Suppressor macrophage (primary cell): ENCODE measurements at regions not wholly inside any gene's neighbourhood (a gene's known extent, or its start where the extent isn't known, plus 50 kb on each side); places are given as distances from the start of the nearest gene placed in this dataset.

Experiments used
- DNase-seq, 4 experiments: peaks; one replicate each; pipeline ENCODE4 v3.0.0-alpha.2; 2020 to 2022

DNA sequence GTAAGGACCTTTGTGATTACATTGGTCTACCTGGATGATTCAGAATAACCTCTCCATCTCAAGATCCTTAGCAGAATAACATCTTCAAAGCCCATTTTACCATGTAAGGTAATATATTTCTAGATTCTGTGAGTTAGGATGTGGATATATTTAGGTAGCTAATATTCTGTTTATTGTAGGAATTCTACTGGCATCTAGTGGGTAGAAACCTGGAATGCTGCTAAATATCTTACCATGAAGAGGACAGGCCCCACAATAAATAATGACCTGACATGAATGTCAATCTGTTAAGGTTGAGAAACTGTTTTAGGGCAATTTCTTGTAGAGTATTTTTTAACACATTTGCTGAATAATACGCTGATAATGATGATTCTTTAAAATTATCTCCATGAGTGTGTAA, 426.8 kb downstream of the MAN2A1 start:
- no peak for DNase-seq

DNA sequence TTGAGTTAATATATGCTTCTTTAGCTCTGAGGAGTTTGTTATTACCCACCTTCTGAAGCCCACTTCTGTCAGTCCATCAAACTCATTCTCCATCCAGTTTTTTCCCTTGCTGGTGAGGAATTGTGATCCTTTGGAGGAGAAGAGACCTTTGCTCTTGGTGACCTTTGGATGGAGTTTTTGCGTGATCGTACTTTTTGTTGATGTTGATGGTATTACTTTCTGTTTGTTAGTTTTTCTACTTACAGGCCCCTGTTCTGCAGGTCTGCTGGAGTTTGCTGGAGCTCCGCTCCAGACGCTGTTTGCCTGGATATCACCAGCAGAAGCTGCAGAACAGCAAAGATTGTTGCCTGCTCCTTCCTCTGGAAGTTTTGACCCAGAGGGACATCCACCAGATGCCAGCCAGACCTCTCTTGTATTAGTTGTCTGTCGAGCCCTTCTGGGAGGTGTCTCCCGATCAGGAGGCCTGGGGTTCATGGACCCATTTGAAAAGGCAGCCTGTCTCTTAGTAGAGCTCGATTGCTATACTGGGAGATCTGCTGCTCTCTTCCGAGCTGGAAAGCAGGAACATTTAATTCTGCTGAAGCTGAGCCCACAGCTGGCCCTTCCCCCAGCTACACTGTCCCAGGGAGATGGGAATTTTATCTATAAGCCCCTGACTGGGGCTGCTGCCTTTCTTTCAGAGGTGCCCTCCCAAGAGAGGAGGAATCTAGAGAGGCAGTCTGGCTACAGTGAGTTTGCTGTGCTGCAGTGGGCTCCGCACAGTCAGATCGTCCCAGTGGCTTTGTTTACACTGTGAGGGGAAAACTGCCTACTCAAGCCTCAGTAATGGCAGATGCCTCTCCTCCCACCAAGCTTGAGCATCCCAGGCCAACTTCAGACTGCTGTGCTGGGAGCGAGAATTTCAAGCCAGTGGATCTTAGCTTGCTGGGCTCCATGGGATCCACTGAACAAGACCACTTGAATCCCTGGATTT, 445.5 kb downstream of the MAN2A1 start:
- no peak for DNase-seq

DNA sequence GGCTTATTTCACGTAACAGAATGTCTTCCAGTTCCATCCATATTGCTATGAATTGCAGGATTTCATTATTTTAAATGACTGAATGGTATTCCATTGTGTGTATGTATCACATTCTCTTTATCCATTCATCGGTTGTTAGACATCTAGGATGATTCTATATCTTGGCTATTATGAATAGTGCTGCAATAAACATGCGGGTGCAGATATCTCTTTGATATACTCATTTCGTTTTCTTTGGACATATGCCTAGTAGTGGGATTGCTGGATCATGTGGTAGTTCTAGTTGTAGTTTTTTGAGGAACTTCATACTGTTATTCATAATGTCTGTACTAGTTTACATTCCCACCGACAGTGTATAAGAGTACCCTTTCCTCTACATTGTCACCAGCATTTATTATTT, 460.5 kb downstream of the MAN2A1 start:
- no peak for DNase-seq

DNA sequence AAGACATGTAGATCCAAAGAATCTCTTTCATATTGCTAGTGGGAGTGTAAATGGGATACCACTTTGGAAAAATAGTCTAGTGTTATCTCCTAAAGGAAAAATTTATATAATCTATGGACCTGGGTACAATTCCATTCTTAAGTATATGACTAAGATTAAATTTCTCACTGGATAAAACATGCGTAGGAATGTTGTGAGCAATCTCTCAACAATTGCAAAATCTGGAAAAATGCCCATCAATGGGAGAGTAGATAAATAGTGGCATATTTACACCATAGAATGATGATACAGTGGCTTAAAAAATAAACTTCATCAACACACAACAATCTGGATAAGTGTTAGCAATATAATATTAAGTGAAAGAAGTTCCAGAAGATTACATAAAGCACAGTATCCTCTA, 469.5 kb downstream of the MAN2A1 start:
- DNase-seq: no peak

DNA sequence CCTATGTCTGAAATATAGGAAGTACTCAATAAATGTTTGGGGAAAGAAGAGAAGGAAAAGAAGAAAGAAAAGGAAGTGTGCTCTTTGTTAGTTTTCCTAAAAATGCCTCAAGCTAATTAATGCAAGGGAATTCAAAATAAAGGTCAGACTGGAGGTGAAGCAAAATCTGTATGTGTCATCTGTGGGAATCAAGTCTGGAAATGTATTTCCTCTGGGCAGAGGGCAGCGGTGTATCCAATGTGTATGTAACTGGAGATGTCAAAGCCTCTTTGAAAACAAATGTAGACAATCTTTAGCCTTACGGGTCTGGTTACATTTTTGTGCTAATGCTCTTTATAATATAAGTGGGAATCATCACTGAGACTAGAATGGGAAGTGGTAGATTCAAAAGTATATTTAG, 471.4 kb downstream of the MAN2A1 start:
- no peak for DNase-seq

DNA sequence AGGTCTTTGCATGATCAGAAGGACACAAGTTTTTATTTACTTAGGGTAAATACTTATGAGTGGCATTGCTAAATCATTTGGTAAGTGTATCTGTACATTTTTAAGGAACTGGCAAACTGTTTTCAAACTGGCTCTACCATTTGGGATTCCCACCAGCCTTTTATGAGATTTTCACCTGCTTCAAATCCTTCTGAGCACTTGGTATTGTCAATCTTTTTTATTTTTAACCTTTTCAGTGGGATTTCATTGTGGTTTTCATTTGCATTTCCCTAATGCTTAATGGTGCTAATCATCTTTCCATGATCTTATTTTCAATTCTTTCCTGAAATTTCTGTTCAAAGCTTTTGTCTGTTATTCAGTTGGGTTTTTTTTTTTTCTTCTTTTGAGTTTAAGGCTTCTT, 475.6 kb downstream of the MAN2A1 start:
- no peak for DNase-seq

DNA sequence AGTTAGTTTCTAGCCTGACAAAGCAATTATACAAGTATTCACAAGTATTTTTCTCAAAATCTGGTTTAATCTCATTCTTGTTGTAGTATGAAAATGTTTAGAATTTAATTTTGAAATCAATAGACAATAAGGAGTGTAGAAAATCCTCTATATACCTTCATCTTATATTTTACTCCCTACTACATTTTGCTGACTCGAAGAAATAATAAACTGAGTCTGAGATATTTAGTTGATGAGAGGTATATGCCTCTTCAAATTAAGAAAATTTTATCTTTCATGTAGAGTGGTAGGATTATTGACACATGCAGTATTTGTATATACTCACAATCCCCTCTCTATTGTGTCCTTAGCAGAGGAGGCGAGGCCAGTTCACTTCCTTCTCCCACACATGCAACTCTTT, 477.7 kb downstream of the MAN2A1 start:
- DNase-seq: no peak

DNA sequence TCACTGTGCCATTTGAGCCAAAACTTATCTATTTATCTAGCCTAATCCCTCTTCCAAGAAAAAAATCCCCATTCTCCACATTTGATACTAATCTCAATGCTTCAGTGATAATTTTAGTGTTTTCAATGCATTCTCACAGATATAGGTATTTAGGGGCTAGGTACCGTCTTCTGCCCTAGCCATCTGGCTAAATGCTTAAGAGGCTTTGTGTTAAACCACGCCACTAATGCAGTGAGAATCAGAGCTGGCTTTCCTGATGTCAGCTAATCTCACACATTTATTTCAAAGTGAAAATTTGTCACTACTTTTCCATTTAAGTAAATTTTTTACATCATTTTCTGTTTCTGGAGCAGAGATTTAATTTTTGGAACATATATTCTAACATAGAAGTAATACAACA, 479.7 kb downstream of the MAN2A1 start:
- DNase-seq: no peak

DNA sequence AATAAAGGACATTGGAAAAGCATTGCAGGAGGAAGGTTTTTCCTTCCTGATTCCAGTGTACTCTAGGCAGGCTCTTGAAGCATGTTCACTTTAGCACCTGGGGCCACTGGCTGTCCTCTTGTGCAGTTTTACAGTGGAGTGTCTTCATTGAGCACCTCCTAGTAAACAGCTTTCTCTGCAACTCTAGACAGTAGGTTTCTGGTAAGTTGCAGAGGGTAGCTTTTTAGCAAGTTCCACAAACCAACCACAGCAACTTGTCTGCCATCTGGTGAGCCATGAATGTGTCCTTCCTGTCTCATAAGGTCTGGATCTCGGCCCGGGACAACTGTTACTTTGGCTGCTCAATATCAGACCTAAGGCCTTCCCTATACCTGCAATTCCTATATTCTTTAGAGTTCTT, 488.0 kb downstream of the MAN2A1 start:
- DNase-seq: no peak

DNA sequence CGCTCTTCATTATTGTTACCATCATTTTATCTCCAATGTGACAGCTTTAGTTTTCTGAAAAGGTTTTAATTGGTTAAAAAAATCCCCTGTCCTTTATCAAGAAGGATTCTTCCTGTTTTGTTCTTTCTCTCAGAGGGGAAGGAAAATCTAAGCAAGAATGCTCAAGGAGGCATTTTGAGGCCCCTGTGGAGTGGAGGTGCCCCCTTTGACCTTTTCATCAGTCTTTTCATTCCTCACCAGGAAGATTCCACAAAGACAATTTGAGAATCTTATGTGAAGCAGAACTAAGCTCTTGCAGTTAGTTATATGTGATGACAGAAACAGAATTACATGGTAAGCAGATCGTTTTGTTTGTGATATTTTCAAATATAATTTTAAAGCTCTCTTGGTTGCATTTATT, 489.6 kb downstream of the MAN2A1 start:
- no peak for DNase-seq

DNA sequence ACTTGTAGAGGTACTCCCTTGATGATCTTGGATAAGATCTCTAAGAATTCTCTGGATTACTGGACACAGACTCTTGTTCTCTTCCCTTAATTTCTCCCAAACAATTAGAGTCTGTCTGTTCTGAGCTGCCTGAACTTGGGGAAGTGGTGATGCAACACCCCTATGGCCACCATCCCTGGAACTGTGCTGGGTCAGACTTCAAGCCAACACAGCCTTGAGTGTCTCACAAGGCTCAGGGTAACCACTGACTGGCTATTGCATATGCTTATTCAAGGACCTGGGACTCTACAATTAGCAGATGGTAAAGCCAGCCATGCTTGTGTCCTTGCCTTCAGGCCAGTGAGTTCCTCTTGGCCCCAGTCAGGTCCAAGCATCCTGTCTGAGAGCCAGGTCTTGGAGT, 504.5 kb downstream of the MAN2A1 start:
- no peak for DNase-seq

DNA sequence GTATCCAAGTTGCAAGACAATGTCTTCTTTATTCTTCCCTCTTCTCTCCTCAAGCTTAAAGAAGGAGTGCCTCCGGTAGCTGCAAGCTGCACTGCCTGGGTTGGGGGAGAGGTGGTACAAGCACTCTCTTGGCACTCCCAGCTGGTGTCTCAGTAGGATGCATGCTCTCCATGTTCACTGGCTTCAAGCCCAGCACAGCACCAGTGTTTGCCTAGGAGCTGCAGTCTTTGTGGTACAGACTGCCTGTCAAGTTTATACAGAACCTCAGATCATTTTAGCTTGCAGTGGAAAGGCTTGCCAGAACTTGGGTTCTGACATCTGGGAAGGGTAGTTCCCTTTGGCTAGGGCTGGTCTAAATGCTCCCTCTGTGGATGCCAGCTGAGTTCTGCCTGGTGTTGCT, 505.6 kb downstream of the MAN2A1 start:
- DNase-seq: no peak

DNA sequence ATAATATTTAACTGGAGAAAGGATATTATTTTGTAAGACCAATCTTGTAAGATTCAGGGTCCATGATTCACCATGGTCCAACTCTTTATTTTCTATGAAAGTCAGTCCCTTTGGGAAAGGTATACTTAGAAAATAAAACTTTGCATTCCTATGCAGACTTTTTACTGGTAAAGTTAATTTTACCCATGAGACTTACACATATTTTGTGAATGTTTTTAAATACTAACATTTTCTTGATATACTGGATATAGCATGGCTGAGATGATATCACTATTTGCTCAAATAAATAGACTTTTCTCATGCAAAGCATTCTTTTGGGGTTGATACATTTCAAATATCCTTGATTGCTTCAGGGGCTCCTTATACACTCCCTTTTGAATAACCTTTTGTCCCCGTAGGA, 512.1 kb downstream of the MAN2A1 start:
- DNase-seq: no peak

DNA sequence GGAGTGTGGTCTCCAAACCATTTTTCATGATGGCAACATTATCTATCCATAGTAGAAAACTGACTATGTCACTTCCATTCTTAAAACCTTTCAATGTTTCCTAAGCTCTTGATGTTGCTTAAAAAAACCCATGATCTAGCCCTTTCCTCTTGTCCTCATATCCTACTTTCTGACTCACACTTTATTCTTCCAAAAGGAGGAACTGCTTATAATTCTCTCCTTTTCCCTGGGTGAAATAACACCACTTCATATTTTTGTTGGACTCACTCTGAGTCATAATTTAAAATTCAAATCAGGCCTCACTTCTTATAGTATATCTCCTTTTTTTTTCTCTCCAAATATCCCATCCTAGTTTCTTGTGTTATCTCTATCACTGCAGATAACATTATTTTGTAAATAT, 513.9 kb downstream of the MAN2A1 start:
- DNase-seq: no peak

DNA sequence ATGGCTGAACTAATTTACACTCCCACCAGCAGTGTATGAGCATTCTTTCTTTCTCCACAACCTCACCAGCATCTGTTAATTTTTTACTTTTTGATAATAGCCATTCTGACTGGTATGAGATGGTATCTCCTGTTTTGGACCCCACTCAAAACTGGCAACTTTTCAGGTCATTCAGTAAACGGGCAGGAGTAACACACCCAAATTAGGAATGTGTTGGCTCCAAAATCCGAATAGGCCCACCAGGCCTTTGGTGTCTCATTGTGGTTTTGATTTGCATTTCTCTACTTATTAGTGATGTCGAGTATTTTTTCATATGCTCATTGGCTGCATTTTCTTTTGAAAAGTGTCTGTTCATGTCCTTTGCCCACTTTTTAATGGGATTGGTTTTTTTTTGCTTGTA, 517.1 kb downstream of the TMEM232 start:
- DNase-seq: no peak

DNA sequence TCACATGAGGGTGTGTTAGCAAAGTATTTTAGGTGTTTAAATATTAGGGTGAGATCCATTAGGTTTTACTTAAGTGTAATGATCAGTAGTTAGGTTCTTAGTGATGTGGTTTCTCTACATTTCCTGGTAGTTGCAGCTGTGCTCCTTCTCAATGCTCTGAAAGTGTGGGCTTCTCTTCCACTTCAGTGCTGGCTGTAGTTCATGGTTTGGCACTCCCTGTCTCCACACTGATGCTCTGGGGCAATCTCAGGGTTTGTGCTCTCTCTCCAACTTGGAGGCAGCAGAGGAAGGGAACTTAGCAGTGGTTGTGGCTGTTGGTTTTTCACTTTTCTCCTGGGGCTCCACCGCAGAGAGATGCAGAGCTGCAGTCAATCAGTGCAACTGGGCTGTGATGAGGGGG, 507.5 kb downstream of the TMEM232 start:
- DNase-seq: no peak

DNA sequence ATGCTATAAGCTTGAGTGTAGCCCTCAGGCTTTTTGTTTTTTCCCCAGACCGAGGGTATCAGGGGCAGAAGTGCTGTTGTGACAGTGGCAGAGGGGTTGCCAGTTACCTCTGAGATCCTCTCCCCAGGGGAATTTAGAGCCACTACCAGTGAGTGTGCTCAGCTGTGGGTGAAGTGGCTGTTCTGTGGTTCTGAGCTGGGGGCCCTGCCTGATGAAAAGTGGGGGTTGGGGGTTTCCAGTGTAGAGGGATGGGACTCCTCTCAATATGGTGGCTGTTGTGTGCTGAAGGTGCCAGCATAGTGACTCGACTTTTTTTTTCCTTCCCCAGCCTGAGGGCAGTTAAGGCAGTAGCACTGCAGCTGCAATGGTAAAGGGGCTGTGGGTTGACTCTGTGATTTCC, 506.7 kb downstream of the TMEM232 start:
- no peak for DNase-seq

DNA sequence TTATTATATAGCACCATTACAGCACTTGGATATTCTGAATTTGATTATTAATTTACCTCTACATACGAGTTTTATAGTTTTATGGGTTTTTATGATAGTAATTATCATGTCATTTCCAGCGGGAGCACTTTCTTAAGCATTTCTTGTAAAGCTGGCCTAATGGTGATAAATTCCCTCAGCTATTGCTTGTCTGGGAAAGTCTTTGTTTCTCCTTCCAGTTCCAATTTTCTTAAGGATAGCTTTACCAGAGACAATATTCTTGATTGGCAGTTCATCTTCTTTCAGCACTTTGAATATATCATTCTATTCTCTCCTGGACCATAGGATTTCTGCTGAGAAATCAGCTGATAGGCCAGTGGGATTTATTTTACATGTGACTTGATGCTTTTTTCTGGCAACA, 505.4 kb downstream of the TMEM232 start:
- DNase-seq: no peak

DNA sequence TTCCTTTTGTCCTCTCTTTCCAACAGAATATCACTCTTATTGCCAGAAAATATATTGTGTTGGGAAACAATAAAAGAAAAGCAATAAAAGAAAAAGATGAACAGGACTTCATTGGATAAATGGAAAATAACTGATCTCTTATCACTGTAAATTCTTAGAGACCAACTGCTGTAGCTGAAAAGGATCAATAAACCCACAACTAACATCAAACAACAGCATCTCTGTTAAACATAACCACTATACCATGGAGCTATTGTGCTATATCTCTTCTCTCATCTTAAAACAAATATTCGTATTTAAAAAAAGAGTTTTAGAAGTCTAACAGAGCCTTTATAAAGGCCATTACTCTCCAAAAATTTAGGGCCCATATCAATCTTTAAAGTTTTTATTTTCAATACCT, 502.4 kb downstream of the TMEM232 start:
- no peak for DNase-seq

DNA sequence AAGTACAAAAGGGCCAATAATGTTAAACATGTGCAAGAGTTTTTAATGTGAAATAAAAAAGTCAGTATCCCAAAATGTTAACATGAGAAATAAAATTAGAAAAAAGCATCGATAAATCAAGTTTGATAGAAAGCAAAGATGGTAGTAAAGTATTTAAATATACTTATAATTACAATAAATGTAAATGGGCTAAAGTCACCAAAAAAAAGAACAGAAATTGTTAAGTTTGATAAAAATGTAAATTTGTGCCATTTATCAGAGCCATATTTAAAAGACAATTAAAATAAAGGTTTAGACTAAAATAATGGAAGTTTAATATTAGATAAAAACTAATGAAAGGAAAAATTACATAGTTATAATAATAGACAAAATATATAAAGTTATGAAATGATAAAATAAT, 500.5 kb downstream of the TMEM232 start:
- no peak for DNase-seq

DNA sequence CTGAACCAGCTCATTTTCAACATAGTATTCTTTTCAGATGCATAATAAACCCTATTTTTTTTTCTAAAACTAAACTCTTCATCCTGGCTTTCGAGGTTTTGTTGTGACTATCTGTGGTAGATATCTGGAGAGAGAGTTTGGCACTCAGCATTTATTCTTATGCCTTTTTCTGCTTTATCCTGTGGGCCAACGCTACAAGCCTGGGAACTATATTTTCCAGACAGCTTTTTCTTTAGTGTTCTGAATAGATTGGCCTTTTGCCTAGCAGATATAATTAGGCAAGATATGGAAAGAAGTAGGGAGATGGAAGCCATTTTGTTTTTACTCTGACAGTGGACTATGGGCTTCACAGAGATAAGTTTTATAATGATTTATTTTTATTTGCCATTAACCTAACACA, 486.7 kb downstream of the TMEM232 start:
- no peak for DNase-seq

DNA sequence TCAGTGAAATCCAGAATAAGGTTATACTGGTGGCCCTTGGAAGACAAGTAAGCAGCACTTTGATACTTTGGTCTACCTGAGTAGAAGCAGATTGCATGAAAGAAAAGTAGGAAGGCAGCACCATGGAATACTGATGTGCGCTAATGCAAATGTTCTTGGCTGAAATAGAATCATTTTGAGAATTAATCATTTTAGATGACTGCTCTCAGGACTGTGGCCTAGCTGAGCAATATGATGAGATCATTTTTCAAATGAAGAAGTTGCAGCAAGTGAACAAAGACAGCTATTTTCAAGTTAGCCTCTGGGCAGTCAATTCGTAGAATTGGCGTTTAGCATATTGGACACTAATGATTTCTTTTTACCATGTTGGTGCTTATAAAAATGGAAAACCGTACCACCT, 483.5 kb downstream of the TMEM232 start:
- DNase-seq: no peak

DNA sequence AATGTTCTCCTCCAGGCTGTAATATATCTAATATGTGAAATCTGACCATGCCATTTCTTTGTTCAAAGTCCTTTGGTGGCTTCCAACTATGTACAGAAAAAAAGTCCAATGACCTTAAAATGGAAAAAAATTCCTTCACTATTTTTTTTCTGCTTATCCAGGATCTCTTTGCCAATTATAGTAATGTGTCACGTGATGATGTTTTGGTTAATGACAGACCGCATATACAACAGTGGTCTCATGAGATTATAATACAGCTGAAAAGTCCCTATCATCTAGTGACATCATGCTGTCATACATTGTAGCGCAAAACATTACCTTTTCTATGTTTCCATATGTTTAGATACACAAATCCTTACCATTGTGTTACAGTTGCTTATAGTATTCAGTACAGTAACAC, 477.6 kb downstream of the TMEM232 start:
- DNase-seq: no peak

DNA sequence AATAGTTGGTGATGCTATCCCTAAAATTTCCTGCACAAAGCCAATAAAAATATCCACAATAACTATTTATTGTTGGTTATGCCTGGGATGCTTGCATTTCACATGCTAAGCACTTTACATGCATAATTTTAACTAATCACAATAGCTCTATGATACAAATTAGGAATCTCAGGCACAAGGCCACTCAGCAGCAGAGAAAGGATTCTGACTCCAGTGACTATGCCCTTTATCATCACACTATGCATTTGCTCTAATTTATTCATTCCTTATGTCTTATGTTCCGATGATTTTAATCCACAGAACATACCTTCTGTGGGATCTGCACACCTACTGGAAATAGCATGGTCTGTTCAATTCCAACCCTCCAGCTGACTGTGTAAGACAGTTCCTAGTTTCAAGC, 476.1 kb downstream of the TMEM232 start:
- no peak for DNase-seq

DNA sequence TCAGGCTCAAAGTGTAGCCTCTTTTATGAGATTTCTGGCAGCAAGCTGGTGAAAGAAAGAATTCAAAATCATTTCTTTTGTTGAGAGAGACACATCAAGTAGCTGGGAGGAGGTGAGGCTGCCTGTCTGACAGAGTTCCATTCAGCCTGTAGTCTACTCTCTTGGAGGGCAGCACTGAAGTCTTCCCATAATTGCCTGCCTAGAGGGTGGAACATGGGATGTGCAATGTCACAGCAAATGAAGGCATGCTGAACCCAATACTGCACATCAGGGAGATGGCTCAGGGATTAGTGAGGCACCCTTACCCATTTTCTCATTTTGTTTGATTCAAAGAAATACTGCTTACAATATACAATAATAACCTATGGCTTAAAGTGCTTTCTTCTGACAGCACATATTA, 475.7 kb downstream of the TMEM232 start:
- no peak for DNase-seq
